OCI-LY7 (cell line): ENCODE measurements at regions not wholly inside any gene's neighbourhood (a gene's known extent, or its start where the extent isn't known, plus 50 kb on each side); places are given as distances from the start of the nearest gene placed in this dataset.

ENCODE experiments used
- BruUV-seq: library from RNA; stranded (reverse); fragments of 400-500 nt; replicated peaks from 2 replicates; lab custom pipeline; 2021; lab: Mats Ljungman, UMichigan
- CTCF ChIA-PET: fragments of 300-600 bp; sonication (Branson Sonifier 250); formaldehyde crosslinking; loops from one replicate; lab custom pipeline; 2022; ENCODE audit warnings: antibody characterized with exemption; ENCODE audit not compliant: unreplicated experiment; lab: Charles Lee
- POLR2A ChIA-PET: fragments of 300-600 bp; sonication (Branson Sonifier 250); formaldehyde crosslinking; loops from one replicate; lab custom pipeline; 2022; ENCODE audit warnings: antibody characterized with exemption; lab: Charles Lee
- DNase-seq: peaks from one replicate; pipeline ENCODE4 v3.0.0-alpha.2; 2015; ENCODE audit warnings: low spot score
- H2AFZ ChIP-seq: fragments of 200-600 bp; sonication (generic), shearing (Covaris generic); 2 replicates; pipeline ENCODE4 v1.6.1; 2014; ENCODE audit warnings: mild to moderate bottlenecking, antibody characterized with exemption, low read length, moderate library complexity
- H3K27ac ChIP-seq: fragments of 200-600 bp; sonication (generic); 2 replicates; pipeline ENCODE4 v1.5.1; 2014; ENCODE audit warnings: mixed run types, low read depth, mild to moderate bottlenecking, moderate library complexity, low read length, inconsistent platforms; ENCODE audit not compliant: poor library complexity, severe bottlenecking
- H3K36me3 ChIP-seq: fragments of 200-600 bp; sonication (generic); 2 replicates; pipeline ENCODE4 v1.6.1; 2014; ENCODE audit warnings: mild to moderate bottlenecking, antibody characterized with exemption, low read length, moderate library complexity, mixed read lengths; ENCODE audit not compliant: insufficient read depth
- H3K4me1 ChIP-seq: fragments of 200-600 bp; sonication (generic); 2 replicates; pipeline ENCODE4 v1.5.1; 2014; ENCODE audit warnings: mild to moderate bottlenecking, low read length; ENCODE audit not compliant: insufficient read depth, poor library complexity, severe bottlenecking
- H3K4me2 ChIP-seq: fragments of 200-600 bp; sonication (generic); 2 replicates; pipeline ENCODE4 v1.6.1; 2014; ENCODE audit warnings: mild to moderate bottlenecking, low read length
- H3K4me3 ChIP-seq: fragments of 200-600 bp; sonication (generic); 2 replicates; pipeline ENCODE4 v1.5.1; 2014; ENCODE audit warnings: mild to moderate bottlenecking, low read depth, low read length; ENCODE audit not compliant: poor library complexity, severe bottlenecking
- H3K79me2 ChIP-seq: fragments of 200-600 bp; sonication (generic); 2 replicates; pipeline ENCODE4 v1.6.1; 2016; ENCODE audit warnings: low read depth, mild to moderate bottlenecking, low read length, moderate library complexity, mixed read lengths; ENCODE audit not compliant: insufficient read depth
- H3K9me2 ChIP-seq: fragments of 200-600 bp; sonication (generic); 2 replicates; pipeline ENCODE4 v1.6.1; 2016; ENCODE audit warnings: mild to moderate bottlenecking, low read length, mixed read lengths; ENCODE audit not compliant: insufficient read depth
- H3K9me3 ChIP-seq: fragments of 200-600 bp; sonication (generic); 2 replicates; pipeline ENCODE4 v1.6.1; 2014; ENCODE audit warnings: mild to moderate bottlenecking, mixed run types, low read length, mixed read lengths
- H4K20me1 ChIP-seq: fragments of 200-600 bp; sonication (generic); 2 replicates; pipeline ENCODE4 v1.6.1; 2014; ENCODE audit warnings: mild to moderate bottlenecking, antibody characterized with exemption, low read length, moderate library complexity, mixed read lengths; ENCODE audit not compliant: insufficient read depth
- EZH2phosphoT487 ChIP-seq: fragments of 200-600 bp; sonication (generic); IDR thresholded peaks from 2 replicates; pipeline ENCODE4 v1.6.1; 2018; ENCODE audit warnings: low read depth, borderline replicate concordance, mild to moderate bottlenecking, mixed run types, antibody characterized with exemption, low read length, moderate library complexity, mixed read lengths
- intact Hi-C: fragments of 100-400 bp; cut with micrococcal nuclease; formaldehyde crosslinking; loops from one replicate; pipeline ENCODE4 v1.10.0; 2022; ENCODE audit not compliant: unreplicated experiment
- TF ChIP-seq, protein P1 (sequence below): fragments of 200-600 bp; sonication (generic); conservative IDR thresholded peaks from 2 replicates; pipeline ENCODE4 v1.5.1; 2014; ENCODE audit warnings: mild to moderate bottlenecking, antibody characterized with exemption, low read length, moderate library complexity, mixed read lengths

GRCh38 chr12:114815026-114815795 lies 131.2 kb upstream of the TBX3 start:
- DNase-seq: no peak
- no TSS peak for BruUV-seq
- Histone ChIP-seq H3K4me2 (no peak overlapping the region), H3K9me2 (no peaks in the 10 kb centered on the region), H3K79me2 (no peaks in the 10 kb centered on the region), H3K27ac (no peak overlapping the region), H2AFZ (no peak overlapping the region), H4K20me1 (no peaks in the 10 kb centered on the region), H3K9me3 (no peaks in the 10 kb centered on the region), H3K36me3 (no peaks in the 10 kb centered on the region), H3K4me1 (no peaks in the 10 kb centered on the region), H3K4me3 (no peak overlapping the region)
- CTCF ChIA-PET: no interaction called here
- POLR2A ChIA-PET: no interaction called here
- intact Hi-C loops: no loop called here
- TF ChIP-seq EZH2phosphoT487: no peak
- TF ChIP-seq, protein P1, sequence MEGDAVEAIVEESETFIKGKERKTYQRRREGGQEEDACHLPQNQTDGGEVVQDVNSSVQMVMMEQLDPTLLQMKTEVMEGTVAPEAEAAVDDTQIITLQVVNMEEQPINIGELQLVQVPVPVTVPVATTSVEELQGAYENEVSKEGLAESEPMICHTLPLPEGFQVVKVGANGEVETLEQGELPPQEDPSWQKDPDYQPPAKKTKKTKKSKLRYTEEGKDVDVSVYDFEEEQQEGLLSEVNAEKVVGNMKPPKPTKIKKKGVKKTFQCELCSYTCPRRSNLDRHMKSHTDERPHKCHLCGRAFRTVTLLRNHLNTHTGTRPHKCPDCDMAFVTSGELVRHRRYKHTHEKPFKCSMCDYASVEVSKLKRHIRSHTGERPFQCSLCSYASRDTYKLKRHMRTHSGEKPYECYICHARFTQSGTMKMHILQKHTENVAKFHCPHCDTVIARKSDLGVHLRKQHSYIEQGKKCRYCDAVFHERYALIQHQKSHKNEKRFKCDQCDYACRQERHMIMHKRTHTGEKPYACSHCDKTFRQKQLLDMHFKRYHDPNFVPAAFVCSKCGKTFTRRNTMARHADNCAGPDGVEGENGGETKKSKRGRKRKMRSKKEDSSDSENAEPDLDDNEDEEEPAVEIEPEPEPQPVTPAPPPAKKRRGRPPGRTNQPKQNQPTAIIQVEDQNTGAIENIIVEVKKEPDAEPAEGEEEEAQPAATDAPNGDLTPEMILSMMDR: no peak

GRCh38 chr12:114812858-114813761 lies 129.1 kb upstream of the TBX3 start:
- H3K36me3 ChIP-seq: no peaks in the 10 kb centered on the region
- H3K79me2 ChIP-seq: no peaks in the 10 kb centered on the region
- no peak overlapping the region for H2AFZ ChIP-seq
- H3K4me2 ChIP-seq: no peak overlapping the region
- H3K9me2 ChIP-seq: no peaks in the 10 kb centered on the region
- H3K9me3 ChIP-seq: no peaks in the 10 kb centered on the region
- CTCF ChIA-PET: no interaction called here
- POLR2A ChIA-PET: interaction anchor here (0.7 kb wide), 1 partner anchor 20 kb away, joined by 5 read pairs; no protein-coding TSS in a partner anchor
- no peaks in the 10 kb centered on the region for H4K20me1 ChIP-seq
- DNase-seq: no peak
- TF ChIP-seq EZH2phosphoT487: no peak
- TF ChIP-seq, protein P1: no peak
- H3K27ac ChIP-seq: no peak overlapping the region
- intact Hi-C loops: no loop called here
- BruUV-seq: no TSS peak
- no peaks in the 10 kb centered on the region for H3K4me1 ChIP-seq
- no peak overlapping the region for H3K4me3 ChIP-seq
